ENCODE measurements at regions not wholly inside any gene's neighbourhood (a gene's known extent, or its start where the extent isn't known, plus 50 kb on each side); places are given as distances from the start of the nearest gene placed in this dataset.

- DNase-seq (ENCODE audit: extremely low spot score, unreplicated experiment), result no peak
- H3K27me3 Mint-ChIP-seq, result no peaks in the 10 kb centered on the region
- no peak overlapping the region for H3K27ac Mint-ChIP-seq
- H3K36me3 Mint-ChIP-seq, result no peaks in the 10 kb centered on the region
- TF ChIP-seq, protein P1, sequence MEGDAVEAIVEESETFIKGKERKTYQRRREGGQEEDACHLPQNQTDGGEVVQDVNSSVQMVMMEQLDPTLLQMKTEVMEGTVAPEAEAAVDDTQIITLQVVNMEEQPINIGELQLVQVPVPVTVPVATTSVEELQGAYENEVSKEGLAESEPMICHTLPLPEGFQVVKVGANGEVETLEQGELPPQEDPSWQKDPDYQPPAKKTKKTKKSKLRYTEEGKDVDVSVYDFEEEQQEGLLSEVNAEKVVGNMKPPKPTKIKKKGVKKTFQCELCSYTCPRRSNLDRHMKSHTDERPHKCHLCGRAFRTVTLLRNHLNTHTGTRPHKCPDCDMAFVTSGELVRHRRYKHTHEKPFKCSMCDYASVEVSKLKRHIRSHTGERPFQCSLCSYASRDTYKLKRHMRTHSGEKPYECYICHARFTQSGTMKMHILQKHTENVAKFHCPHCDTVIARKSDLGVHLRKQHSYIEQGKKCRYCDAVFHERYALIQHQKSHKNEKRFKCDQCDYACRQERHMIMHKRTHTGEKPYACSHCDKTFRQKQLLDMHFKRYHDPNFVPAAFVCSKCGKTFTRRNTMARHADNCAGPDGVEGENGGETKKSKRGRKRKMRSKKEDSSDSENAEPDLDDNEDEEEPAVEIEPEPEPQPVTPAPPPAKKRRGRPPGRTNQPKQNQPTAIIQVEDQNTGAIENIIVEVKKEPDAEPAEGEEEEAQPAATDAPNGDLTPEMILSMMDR (conservative IDR thresholded peaks at IDR 0.05), result no peak
- H3K4me3 Mint-ChIP-seq, result no peak overlapping the region
- H3K4me1 Mint-ChIP-seq (ENCODE audit: unreplicated experiment), result peaks cover 17% of the 10 kb centered on the region
- H3K9me3 Mint-ChIP-seq, result no peaks in the 10 kb centered on the region
Measured at GRCh38 chr2:6287406-6287805, 578.3 kb downstream of the CMPK2 start.

DNA sequence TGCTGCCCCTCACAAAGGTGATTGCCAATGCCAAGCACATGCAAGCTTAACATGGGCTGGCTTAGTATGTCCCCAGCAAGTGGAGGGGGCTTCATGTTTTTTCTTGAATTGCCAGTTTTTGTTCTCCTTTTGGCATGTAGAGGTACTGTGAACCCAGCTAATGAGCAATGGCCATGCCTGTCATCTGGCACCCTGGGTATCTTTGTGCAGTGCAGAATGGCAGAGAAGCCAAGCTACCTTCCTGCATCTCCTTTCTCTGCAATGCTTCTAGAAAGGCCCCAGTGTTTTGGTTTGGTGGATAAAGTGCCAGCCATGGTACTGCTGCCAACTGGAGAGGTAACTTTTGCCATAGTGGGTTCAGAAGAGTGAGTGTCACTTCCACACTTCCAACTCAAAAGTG lies 576.9 kb downstream of the CMPK2 start:
- Mint-ChIP-seq H3K9me3 (no peaks in the 10 kb centered on the region), H3K27me3 (no peaks in the 10 kb centered on the region), H3K4me3 (no peak overlapping the region), H3K4me1 (ENCODE audit: unreplicated experiment) (peaks cover 17% of the 10 kb centered on the region), H3K27ac (no peak overlapping the region), H3K36me3 (no peaks in the 10 kb centered on the region)
- DNase-seq (ENCODE audit: extremely low spot score, unreplicated experiment), result no peak
- TF ChIP-seq, protein P1 (conservative IDR thresholded peaks at IDR 0.05), result no peak

- H3K36me3 Mint-ChIP-seq, result no peaks in the 10 kb centered on the region
- H3K4me3 Mint-ChIP-seq, result no peak overlapping the region
- TF ChIP-seq, protein P1 (conservative IDR thresholded peaks at IDR 0.05), result no peak
- H3K27me3 Mint-ChIP-seq, result no peaks in the 10 kb centered on the region
- no peaks in the 10 kb centered on the region for H3K9me3 Mint-ChIP-seq
- peaks cover 17% of the 10 kb centered on the region for H3K4me1 Mint-ChIP-seq (ENCODE audit: unreplicated experiment)
- no peak overlapping the region for H3K27ac Mint-ChIP-seq
- no peak for DNase-seq (ENCODE audit: extremely low spot score, unreplicated experiment)
Measured at GRCh38 chr2:6290217-6291015, 575.3 kb downstream of the CMPK2 start.

- H3K9me3 Mint-ChIP-seq, result no peaks in the 10 kb centered on the region
- peaks cover 17% of the 10 kb centered on the region for H3K4me1 Mint-ChIP-seq (ENCODE audit: unreplicated experiment)
- no peak for DNase-seq (ENCODE audit: extremely low spot score, unreplicated experiment)
- H3K27ac Mint-ChIP-seq, result no peak overlapping the region
- TF ChIP-seq, protein P1 (conservative IDR thresholded peaks at IDR 0.05), result no peak
- H3K36me3 Mint-ChIP-seq, result no peaks in the 10 kb centered on the region
- H3K4me3 Mint-ChIP-seq, result no peak overlapping the region
- H3K27me3 Mint-ChIP-seq, result no peaks in the 10 kb centered on the region
Measured at GRCh38 chr2:6294791-6295190, 570.9 kb downstream of the CMPK2 start.

DNA sequence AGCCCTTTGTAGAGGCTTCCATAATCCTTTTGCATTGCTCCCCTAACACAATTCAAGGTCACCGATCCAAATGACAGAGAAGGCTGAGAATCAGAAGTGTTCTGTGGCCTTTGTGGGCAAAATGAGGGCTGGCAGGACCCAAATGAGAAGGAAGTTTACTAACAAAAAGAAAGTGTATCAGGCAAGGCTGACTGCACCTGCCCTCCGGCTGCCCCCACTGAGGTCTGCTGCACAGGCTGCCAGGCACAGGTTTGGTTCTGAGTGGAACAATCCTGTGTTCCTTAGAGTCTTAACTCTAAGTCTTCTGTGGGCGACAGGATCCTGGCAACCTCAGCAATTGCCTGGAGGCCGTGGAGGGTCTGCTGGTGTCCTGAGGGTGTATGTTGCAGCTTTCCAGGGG lies 568.5 kb downstream of the CMPK2 start:
- TF ChIP-seq, protein P1 (conservative IDR thresholded peaks at IDR 0.05), result no peak
- no peak for DNase-seq (ENCODE audit: extremely low spot score, unreplicated experiment)
- H3K27ac Mint-ChIP-seq, result no peak overlapping the region
- no peaks in the 10 kb centered on the region for H3K9me3 Mint-ChIP-seq
- H3K36me3 Mint-ChIP-seq, result no peaks in the 10 kb centered on the region
- H3K4me1 Mint-ChIP-seq (ENCODE audit: unreplicated experiment), result no peaks in the 10 kb centered on the region
- H3K4me3 Mint-ChIP-seq, result no peak overlapping the region
- H3K27me3 Mint-ChIP-seq, result no peaks in the 10 kb centered on the region

Measured in type B pancreatic cell (in vitro differentiated cells).